ENCODE measurements at regions not wholly inside any gene's neighbourhood (a gene's known extent, or its start where the extent isn't known, plus 50 kb on each side); places are given as distances from the start of the nearest gene placed in this dataset.

DNA sequence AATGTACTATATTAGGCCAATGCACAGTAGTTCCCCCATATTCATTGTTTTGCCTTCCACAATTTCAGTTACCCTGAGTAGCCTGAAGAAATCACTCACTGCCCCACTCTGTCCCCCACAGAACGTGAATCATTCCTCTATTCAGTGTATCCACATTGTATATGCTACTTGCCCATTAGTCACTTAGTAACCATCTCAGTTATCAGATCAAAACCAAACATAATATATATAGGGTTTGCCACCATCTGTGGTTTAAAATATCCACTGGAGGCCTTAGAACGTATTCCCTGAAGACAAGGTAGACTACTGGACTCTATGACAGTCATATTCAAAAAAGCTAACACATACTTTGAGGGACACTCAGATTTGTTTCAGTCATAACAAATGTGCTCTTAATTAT lies 465.7 kb upstream of the RGMB start:
- TF ChIP-seq, protein P1, sequence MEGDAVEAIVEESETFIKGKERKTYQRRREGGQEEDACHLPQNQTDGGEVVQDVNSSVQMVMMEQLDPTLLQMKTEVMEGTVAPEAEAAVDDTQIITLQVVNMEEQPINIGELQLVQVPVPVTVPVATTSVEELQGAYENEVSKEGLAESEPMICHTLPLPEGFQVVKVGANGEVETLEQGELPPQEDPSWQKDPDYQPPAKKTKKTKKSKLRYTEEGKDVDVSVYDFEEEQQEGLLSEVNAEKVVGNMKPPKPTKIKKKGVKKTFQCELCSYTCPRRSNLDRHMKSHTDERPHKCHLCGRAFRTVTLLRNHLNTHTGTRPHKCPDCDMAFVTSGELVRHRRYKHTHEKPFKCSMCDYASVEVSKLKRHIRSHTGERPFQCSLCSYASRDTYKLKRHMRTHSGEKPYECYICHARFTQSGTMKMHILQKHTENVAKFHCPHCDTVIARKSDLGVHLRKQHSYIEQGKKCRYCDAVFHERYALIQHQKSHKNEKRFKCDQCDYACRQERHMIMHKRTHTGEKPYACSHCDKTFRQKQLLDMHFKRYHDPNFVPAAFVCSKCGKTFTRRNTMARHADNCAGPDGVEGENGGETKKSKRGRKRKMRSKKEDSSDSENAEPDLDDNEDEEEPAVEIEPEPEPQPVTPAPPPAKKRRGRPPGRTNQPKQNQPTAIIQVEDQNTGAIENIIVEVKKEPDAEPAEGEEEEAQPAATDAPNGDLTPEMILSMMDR (IDR thresholded peaks at IDR 0.05; ENCODE audit: low read depth, low read length): no peak

DNA sequence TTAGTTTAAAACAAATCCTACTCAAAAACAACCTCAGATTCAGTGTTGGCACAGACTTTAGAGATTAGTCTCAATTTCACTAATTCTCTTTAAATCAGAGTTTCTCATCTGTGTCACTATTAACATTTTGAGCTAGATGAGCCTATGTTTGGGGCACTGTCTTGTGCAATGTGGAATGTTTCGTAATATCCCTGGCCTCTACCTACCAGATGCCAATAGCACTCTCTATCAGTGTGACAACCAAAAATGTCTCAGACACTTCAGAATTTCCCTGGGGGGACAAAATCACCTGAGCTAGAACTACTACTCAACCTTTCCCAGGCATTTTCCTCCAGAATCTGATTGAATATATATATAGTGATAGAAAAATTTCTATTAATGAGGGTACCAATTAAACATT lies 465.2 kb upstream of the RGMB start:
- Histone ChIP-seq H3K27me3 (ENCODE audit: insufficient read depth, low read depth, severe bottlenecking) (no peaks in the 10 kb centered on the region), H3K27ac (no peak overlapping the region), H3K36me3 (no peaks in the 10 kb centered on the region), H3K4me3 (ENCODE audit: low read depth, low read length) (no peak overlapping the region), H3K9me3 (ENCODE audit: severe bottlenecking) (no peaks in the 10 kb centered on the region)
- TF ChIP-seq, protein P1 (IDR thresholded peaks at IDR 0.05; ENCODE audit: low read depth, low read length): no peak
- no peak for DNase-seq

More for the DNA sequence above, 465.7 kb upstream of the RGMB start:
- H3K4me3 ChIP-seq (ENCODE audit: low read depth, low read length): no peak overlapping the region
- H3K9me3 ChIP-seq (ENCODE audit: severe bottlenecking): no peaks in the 10 kb centered on the region
- no peaks in the 10 kb centered on the region for H3K27me3 ChIP-seq (ENCODE audit: insufficient read depth, low read depth, severe bottlenecking)
- H3K27ac ChIP-seq: no peak overlapping the region
- DNase-seq: no peak
- H3K36me3 ChIP-seq: no peaks in the 10 kb centered on the region

DNA sequence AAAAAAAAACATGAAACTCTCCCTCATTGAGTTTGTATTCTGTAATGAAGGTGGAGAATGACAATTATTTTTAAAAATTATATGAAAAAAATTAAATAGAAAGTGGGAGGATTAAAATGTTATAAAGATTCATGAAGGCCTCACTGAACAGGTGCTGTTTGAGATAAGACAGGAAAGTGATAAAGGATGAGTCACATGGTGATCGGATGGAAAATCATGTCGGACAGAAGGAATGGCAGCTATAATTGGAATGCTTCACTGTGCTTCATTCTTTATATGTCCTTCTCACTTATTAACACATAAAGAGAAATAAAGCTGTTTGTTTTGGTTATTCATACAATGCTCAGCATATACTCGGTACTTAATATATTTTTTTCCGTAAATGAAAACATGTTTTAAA lies 464.5 kb upstream of the RGMB start:
- TF ChIP-seq, protein P1 (IDR thresholded peaks at IDR 0.05; ENCODE audit: low read depth, low read length): no peak
- H3K27ac ChIP-seq: no peak overlapping the region
- H3K4me3 ChIP-seq (ENCODE audit: low read depth, low read length): no peak overlapping the region
- no peaks in the 10 kb centered on the region for H3K36me3 ChIP-seq
- H3K27me3 ChIP-seq (ENCODE audit: insufficient read depth, low read depth, severe bottlenecking): no peaks in the 10 kb centered on the region
- no peak for DNase-seq
- no peaks in the 10 kb centered on the region for H3K9me3 ChIP-seq (ENCODE audit: severe bottlenecking)

DNA sequence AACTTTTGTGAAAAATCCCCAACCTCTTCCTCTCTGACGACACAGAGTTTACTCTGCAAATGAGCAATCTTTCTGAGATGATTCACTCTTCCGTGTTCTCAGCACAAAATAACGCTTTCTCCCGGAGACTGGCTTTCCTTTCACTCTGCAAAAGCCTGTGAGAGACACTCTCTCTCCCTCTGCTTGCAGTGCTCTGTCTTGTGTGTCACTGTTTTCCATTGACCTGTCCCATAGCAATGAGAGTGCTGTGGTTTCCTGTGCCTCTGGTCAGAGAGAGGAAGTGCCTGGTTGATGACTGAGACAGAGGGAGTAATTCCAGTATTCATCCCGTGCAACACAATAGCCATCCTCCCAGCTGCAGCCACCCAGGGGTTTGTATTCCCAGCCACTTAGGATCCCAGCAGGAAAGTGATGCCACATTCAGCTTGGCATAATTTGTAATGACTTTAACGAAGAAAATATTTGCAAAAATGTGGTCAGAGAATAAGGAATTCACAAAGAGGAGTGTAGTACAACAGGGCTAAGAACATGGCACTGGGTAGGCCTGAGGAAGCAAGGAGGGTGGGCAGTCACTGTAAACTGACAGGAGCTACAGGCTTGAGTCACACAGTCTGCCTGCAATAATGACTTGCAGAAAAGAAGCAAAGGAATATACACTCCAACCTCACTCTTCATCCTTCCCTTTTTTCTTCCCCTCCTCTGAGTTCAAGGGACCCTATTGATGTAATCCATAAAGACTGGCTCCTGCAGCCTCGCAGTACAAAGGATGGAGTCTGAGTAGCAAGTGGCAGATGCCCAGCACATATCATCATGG lies 463.5 kb upstream of the RGMB start:
- no peak for DNase-seq
- H3K36me3 ChIP-seq: no peaks in the 10 kb centered on the region
- no peak overlapping the region for H3K27ac ChIP-seq
- no peaks in the 10 kb centered on the region for H3K9me3 ChIP-seq (ENCODE audit: severe bottlenecking)
- no peaks in the 10 kb centered on the region for H3K27me3 ChIP-seq (ENCODE audit: insufficient read depth, low read depth, severe bottlenecking)
- TF ChIP-seq, protein P1 (IDR thresholded peaks at IDR 0.05; ENCODE audit: low read depth, low read length): no peak
- H3K4me3 ChIP-seq (ENCODE audit: low read depth, low read length): no peak overlapping the region

DNA sequence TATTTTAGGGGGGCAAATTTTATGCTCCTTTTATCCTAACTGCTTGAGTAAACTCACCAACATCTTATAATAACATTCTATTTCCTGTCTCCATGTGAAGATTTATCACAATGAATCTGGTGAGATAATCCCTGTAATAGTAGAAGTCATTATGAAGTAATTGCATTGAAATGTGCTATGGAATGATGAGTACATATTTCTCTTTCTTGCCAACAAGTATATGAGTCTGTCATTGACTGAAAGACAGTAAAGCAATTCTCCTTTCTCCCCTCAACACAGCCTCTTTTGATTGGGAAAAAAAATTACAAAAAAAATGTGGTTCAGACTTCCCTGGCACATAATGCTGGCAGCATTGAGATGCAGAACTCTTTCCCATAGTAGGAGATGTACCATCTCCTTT lies 459.2 kb upstream of the RGMB start:
- no peak for DNase-seq
- H3K27ac ChIP-seq: no peak overlapping the region
- no peaks in the 10 kb centered on the region for H3K36me3 ChIP-seq
- H3K9me3 ChIP-seq (ENCODE audit: severe bottlenecking): no peaks in the 10 kb centered on the region
- TF ChIP-seq, protein P1 (IDR thresholded peaks at IDR 0.05; ENCODE audit: low read depth, low read length): no peak
- no peak overlapping the region for H3K4me3 ChIP-seq (ENCODE audit: low read depth, low read length)
- H3K27me3 ChIP-seq (ENCODE audit: insufficient read depth, low read depth, severe bottlenecking): no peaks in the 10 kb centered on the region

DNA sequence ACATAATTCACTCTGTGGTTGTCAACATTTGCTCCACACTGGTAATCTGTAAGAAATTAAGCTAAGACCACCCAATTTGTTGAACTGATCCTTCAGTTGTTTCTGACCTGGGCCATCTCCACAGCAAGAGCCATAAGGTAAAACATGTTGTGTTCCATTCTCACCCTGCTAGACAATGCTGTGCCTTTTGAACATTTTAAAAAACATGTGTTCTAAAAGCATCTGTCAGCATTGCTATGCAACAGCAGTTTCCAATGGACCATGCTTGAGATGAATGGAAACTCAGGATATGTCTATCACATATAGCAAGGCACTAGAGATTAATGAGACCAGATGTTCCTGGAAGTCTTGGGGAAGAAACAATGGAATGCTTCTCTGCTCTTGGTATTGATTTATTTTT lies 455.1 kb upstream of the RGMB start:
- Histone ChIP-seq H3K9me3 (ENCODE audit: severe bottlenecking) (no peaks in the 10 kb centered on the region), H3K27me3 (ENCODE audit: insufficient read depth, low read depth, severe bottlenecking) (no peaks in the 10 kb centered on the region), H3K36me3 (no peaks in the 10 kb centered on the region), H3K27ac (no peak overlapping the region), H3K4me3 (ENCODE audit: low read depth, low read length) (no peak overlapping the region)
- TF ChIP-seq, protein P1 (IDR thresholded peaks at IDR 0.05; ENCODE audit: low read depth, low read length): no peak
- no peak for DNase-seq
